ENCODE measurements at regions not wholly inside any gene's neighbourhood (a gene's known extent, or its start where the extent isn't known, plus 50 kb on each side); places are given as distances from the start of the nearest gene placed in this dataset.

DNA sequence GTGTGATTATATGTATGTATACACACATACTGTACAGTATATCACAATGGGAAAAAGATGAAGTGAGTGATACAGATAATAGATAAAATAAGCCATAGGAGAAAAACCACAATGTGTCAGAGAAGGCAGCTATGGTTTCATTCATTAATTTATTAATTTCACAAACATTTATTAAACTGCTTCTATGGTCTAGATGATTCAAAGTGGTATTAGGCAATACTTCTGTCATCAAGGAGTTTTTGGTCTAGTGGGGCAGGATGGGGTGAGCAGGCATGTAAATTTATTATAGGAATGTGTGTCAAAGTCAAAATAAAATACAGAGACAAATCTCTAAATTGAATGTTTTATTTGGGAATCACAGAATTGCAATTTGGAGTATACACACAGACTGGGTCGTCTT, 65.2 kb upstream of the ANKEF1 start:
- TF ChIP-seq, protein P1, sequence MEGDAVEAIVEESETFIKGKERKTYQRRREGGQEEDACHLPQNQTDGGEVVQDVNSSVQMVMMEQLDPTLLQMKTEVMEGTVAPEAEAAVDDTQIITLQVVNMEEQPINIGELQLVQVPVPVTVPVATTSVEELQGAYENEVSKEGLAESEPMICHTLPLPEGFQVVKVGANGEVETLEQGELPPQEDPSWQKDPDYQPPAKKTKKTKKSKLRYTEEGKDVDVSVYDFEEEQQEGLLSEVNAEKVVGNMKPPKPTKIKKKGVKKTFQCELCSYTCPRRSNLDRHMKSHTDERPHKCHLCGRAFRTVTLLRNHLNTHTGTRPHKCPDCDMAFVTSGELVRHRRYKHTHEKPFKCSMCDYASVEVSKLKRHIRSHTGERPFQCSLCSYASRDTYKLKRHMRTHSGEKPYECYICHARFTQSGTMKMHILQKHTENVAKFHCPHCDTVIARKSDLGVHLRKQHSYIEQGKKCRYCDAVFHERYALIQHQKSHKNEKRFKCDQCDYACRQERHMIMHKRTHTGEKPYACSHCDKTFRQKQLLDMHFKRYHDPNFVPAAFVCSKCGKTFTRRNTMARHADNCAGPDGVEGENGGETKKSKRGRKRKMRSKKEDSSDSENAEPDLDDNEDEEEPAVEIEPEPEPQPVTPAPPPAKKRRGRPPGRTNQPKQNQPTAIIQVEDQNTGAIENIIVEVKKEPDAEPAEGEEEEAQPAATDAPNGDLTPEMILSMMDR (IDR thresholded peaks at IDR 0.05) = no peak
- TF ChIP-seq POLR2A (IDR thresholded peaks at IDR 0.05) (no peak), POLR2AphosphoS5 (IDR thresholded peaks at IDR 0.05) (no peak)
